NCI-H748 (cell line): ENCODE measurements at regions not wholly inside any gene's neighbourhood (a gene's known extent, or its start where the extent isn't known, plus 50 kb on each side); places are given as distances from the start of the nearest gene placed in this dataset.
A peak's percentile ranks its signal among the peaks of the same experiment; 100 is the strongest.
"Not testable (repeated sequence)": the region's sequence is repeated elsewhere in the genome, so short reads cannot be mapped to it uniquely, and the experiment has no call there.

ENCODE experiments used
- DNase-seq: peaks from one replicate; lab custom pipeline; 2025; ENCODE audit not compliant: unreplicated experiment; lab: John Stamatoyannopoulos, UW

DNA sequence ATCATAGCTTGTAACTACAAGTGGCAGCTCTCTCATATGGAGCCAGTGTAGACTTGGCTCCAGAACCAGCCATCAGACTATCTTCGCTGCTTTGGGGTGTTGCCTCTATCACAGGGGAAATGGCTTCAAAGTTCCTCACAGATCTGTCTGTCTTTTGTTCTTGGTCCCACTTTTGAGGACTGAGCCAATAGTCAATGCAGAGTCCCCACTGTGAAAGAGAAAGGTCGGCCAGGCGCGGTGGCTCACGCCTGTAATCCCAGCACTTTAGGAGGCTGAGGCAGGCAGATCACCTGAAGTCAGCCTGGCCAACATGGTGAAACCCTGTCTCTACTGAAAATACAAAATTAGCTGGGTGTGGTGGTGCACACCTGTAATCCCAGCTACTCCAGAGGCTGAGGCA is 86.9 kb upstream of the FZD7 start:
- not testable (repeated sequence) for DNase-seq

DNA sequence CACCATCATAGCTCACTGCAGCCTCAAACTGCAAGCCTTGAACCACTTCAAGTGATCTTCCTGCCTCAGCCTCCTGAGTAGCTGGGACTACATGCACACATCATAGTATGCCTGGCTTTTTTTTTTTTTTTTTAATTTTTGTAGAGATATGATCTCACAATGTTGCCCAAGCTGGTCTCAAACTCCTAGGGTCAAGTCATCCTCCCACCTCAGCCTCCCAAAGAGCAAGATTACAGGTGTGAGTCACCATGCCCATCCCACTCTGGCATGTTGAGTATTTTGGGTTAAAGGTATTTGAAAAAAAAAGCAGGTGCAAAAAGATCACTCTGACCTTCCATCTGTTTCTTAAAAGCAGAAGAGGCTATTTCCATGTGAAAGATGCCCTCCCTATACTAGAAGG is 86.4 kb upstream of the FZD7 start:
- DNase-seq, result no peak

DNA sequence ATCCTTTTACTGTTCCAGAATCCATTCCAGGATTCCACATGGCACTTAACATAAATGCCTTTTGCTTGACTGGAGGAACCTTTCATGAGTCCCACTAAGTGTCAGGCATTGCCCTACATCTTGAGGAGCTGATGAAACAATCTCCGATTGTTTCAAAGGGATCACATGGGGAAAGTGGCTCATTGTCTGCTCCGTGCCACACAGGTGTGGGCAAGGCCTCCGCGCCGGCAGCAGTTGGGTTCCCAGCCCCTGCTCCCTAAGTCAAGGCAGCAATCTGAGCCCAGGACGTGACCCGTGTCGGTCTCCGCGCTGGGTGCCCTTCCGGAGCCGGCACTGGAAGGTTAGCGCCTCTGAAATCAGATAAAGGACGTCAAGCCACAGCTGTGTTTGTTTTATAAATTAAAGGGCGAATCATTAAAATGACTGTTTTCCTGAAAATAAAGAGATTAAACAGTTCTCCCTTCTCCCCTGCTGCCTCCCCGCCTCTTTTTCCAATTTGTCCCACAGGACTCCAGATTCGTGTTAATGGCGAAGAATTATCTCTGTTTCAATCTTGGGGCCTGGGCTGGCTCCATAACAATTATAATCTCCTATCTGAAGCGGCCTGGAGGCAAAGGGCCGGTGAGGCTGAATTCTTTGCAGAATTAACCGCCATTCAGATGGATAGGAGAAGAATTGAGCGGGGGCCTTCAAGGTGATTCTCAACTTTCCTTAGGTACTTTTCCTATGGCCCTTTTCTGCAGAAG is 84.3 kb upstream of the FZD7 start:
- DNase-seq, result peak; percentile 88

DNA sequence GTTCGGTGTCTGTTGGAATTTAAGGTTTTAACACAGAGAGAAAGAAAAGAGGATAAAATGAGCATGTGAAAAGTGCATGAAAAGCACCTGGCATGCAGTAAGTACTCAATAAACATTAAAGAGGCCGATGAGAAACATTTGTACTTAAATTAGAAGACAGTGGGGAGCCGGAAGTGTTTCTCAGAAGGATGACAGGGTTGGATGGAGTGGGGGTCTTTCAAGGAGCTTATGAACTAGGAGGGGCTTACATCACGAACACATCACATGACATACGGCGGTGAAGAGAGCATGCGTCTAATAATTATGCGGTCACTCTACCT is 83.8 kb upstream of the FZD7 start:
- no peak for DNase-seq

DNA sequence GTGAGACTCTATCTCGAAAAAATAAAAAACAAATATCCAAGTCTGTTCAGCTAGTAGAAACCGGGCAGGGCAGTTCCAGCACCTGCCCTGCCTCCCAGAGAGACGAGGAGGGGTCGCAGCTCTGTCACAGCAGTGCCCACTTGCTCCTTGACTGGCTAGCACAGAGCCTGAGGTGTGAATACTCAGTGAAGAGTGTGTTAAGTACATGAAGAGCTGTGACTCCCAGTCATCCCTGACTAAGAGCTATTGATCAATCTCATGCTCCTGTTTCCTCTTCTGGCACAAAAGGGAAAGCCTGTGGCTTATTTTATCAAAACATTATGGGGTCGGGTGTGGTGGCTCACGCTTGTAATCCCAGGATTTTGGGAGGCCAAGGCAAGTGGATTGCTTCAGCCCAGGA is 83.0 kb upstream of the FZD7 start:
- DNase-seq, result peak; percentile 17

DNA sequence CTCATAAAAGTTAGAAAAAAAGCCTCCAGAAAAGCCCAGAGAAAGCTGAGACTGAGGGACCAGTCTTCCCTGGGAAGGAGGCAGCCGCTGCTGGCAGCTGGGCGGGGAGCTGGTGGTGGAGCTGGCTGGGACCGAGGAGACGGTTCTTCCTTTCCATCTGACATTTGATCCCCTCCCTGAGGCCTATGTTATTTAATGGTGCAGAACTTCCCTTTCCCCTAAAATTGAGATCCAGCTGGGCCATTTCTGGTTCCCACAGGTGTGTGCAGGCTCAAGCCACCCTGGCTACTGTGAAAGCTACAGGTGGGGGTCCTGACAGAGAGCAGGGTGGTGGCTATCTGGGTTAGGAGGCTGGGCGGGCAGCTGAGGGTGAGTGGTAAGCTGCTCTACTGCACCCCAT is 81.5 kb upstream of the FZD7 start:
- peak; percentile 32 for DNase-seq

DNA sequence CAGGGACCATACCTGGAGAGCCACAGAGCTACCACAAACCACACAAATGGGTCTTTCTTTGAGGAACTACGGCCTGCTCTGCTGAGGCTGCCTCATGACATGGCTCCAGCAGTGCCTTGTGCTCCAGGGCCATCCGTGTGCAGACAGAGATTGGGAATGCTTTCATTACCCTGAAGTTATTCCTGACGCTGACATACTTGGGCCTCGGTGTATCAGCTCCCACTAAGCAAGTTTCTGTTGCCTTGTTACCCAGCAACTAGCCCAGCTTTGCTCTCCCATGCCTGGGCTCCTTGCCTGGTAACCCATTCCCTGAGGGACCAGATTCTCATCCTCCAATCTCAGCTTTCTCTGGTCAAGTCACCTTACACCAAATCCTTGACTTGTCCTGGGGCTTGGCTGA is 80.3 kb upstream of the FZD7 start:
- DNase-seq, result no peak

DNA sequence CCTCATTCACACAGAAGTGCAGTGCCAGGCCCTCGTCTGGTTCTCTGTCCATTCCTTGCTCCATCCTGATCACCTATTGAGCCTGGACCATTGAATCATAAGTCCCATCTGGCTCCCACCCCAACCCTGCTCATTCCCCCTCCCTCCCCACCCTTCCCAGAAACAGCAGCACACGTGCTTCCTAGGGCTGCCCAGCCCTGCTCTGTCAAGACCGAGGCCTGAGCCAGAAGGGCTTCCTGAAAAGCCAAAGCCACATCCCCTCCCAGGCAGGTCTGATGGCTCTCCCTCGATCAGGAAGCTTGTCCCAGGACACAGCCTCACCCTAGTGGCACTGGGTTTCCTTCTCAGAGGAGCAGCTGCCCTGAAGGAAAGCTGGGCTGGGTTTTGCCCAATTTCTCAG is 79.8 kb upstream of the FZD7 start:
- no peak for DNase-seq

DNA sequence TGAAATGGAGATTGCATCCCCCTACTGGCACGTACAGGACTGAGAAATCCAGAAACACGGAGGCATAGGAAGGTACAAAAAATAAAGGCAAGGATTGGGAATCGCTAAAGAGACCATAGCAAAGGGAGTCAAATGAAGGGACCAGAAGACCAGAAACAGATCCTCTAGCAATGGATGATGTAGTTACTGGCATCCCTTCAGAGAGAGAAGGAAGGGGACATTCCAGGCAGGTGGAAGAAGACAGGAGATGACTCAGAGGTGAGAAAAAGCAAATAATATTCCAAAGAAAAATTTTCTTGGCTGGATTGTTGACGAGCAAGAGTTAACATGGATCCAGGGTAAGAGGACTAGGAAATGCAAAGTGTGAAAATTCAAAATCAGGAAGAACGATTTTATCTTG is 78.4 kb upstream of the FZD7 start:
- DNase-seq, result no peak

DNA sequence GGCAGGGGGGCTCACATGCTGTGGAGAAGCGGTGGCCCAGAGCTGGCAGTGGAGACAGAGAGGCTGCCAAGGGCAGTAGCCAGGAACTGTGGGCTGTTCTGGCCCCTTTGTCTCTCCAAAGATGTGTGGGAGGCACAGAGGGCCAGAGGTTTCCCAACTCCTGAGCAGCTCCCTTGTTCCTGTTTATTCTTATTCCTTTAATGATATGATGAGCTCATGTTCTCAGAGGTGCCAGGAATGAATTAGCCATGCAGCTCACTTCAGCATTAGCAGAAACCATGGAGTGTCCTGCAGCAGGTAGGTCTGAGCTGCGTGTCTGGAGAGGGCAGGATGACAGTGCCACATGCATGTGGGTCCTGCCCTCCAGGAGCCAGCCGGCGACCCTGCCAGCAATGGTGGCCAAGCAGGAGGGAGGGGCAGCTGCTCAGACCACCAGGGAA is 77.9 kb upstream of the FZD7 start:
- DNase-seq, result no peak

DNA sequence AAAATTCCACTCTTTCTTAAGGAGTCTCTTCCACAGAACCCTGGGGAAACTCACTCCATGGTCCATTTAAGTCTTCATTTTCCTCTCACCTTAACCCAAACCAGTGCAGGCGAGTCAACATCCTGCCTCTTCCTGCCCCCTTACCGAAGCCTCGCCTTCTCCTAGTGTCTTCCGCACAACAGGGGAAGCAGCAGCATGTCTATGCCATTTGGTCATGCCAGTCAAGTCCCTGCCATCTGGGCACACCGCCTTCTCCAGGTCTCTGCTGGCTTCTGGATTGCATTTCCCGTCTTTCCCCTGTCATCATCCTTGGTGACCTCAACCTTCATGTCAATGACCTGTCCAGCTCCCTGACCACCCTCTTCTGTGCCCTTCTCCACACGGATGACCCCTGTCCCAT is 77.3 kb upstream of the FZD7 start:
- no peak for DNase-seq

DNA sequence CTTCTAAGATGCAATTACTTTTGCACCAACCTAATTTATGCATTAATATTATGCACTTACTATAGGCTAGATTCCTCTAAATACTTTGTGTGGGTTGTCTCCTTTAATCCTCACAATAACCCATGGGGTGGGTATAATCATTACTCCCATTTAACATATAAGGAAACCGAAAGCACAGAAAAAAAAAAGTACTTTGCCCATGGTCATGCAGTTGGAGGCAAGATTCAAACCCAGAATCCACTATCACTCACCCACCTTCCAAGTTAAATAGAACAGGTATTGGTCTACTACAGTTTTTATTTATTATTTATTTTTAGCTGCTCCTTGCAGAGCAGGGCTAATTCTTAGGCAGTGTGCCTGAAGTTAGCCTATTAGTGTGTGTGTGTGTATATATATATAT is 76.6 kb upstream of the FZD7 start:
- no peak for DNase-seq

DNA sequence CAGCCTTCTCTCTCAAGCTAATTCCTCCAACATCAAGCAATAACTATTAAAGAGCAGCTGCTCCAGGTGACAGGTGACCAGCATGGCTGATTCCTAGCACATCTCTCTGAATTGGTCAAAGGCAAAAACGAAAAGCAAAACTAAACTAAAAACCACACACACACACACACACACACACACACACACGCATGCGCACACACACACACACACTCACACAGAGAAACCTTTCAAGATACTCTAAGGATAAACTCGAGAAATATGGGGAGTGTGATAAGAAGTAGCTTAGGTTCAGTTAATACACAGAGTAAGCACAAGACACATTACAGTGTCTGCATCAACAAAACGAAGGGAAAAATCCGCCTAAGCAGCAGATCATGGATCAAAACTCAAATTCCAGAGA is 74.5 kb upstream of the FZD7 start:
- no peak for DNase-seq

DNA sequence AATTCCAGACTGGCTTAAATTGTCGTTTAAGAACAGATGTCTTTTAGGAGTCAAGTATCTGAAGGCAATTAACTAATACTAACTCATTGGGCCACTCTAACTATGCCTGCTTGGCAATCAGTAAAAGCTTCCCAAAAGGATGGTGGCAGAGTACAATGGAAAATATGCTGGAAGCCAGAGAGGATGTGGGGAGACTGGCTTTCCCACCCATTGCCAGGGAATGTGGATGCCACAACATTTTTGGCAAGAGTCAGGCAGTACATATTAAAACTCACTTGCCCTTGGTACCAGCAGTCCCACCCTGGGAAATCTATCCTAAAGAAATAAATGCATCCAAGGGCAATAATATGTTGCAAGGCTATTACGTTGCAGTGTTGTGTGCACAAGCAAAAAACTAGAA is 74.0 kb upstream of the FZD7 start:
- no peak for DNase-seq

DNA sequence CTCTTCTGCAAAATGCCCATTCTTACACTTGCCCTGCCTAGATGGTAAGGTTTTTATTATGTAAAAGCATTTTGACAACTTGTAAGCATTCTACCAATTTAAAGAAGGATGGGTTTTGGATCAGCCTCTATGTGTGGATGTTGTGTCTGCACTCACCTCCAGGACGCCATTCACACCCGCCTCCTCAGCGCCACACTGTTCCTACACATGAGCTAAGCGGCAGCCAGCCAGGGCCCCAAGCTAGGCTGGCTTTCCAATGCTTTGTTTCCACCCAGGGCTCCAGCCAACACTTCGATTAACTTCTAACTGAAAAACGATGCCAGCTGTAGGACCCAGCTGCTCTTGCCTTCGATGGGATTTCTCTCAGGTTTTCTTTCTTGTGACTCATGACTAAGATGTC is 73.3 kb upstream of the FZD7 start:
- DNase-seq, result peak; percentile 15

DNA sequence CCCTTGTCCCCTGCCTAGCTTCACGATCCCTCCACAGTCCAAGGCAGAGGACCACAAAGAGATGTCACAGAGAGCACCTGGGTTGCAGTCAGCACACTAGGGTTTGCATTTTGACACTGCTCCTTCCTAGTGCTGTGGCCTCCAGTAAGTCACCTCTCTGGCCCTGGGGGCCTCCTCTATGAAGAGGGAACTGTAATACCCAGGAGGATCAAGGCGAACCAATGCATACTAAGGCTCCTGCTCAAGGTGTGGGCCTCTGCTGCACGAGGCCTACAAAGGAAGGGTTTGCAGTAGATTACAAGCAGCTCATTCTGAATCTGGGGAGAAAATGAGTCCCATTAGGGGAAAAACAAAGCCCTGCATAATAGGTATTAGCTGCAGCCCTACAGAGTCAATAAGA is 72.3 kb upstream of the FZD7 start:
- no peak for DNase-seq

DNA sequence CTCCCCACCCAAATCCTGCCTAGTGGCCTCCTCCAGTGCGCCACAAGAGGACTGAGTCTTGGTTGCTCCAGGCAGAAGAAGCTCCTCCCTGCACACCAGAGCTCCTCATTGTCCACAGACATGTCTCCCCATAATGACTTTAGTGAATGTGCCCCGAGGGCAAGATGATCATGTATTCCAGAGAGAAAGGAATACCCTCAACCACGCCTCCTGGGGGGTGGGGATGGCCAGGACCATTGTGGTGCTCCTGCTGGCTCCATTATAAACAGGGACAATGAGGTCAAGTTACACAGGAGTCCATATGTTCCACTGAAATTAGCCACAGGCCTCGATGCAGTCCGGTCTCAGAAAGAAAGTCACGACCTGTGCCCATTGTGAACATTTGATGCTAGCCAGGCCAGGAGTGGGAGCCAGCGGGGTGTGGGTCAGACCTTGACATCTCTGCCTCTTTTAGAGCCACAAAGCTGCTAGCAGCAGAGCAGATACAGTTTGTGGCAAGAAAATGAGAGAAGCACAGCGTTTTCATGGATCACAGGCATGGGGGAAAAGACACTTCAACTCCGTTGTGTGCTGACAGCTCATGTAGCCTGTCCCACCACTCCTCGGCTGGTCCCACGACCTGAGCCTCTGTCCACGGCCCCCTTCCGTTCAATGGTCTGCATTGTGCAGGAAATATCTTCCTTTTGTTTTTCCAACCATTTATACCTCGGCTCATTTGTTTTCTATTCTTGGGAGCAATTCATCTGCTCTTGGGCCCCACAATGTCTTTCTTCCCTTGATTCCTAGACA is 70.7 kb upstream of the FZD7 start:
- peak; percentile 72 for DNase-seq

DNA sequence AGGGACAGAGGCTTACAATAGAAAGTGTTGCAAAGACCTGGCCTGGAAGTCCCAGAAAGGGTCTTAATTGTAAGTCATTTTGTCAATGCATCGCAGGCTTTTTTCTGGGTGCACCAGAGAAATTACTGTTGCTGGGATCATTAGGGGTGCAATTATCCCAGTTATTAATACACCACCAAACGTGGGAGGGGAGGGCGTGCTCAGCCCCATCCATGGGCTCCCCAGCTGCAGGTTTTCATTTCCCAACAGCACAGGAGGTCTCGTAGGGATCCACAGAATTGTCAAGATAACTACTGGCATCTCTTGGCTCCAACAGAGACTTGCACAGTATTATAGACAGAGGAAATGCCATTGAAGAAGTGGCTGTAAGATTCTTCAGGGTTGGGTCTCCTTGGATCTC is 69.6 kb upstream of the FZD7 start:
- DNase-seq, result no peak

DNA sequence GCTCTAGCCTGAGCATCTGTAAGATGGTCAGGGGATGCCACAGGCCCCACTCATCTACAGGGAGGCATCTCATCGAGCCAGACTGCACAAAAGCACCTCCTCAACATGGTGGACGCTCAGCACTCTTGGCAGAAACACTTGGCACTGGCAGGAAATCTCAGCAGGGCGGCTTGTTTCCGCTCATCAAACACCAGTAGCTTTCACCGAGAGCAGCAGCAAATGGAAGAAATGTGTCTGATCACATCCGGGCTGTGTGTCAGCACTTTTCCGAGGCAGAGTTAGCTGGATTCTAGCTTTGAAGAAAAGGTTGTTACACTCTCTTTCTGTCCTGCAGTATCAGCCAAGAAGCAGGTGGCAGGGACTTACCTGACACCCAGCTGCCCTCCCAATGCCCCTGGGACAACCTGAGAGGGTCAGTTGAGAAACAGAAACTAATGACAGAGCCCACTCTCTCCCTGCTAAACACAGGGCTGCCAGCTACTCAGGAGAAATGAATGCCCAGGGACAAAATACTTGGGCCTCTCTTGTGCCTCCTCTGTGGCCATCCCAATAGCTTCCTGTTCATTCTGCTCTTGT is 68.9 kb upstream of the FZD7 start:
- peak; percentile 18 for DNase-seq

DNA sequence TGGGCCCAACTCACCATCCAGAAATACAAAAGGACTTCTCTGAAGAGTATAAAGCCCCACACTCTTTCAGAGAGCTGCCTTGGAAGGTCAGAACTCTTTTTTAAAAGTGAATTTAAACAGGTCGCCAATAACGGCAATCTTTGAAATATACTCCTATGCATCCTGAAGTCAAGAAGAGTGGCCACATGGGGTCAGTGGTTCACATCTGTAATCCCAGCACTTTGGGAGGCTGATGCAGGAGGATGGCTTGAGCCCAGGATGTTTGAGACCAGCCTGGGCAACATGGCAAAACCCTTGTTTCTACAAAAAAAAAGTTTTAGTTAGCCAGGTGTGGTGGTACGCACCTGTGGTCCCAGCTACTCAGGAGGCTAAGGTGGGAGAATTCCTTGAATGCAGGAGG is 68.1 kb upstream of the FZD7 start:
- no peak for DNase-seq

DNA sequence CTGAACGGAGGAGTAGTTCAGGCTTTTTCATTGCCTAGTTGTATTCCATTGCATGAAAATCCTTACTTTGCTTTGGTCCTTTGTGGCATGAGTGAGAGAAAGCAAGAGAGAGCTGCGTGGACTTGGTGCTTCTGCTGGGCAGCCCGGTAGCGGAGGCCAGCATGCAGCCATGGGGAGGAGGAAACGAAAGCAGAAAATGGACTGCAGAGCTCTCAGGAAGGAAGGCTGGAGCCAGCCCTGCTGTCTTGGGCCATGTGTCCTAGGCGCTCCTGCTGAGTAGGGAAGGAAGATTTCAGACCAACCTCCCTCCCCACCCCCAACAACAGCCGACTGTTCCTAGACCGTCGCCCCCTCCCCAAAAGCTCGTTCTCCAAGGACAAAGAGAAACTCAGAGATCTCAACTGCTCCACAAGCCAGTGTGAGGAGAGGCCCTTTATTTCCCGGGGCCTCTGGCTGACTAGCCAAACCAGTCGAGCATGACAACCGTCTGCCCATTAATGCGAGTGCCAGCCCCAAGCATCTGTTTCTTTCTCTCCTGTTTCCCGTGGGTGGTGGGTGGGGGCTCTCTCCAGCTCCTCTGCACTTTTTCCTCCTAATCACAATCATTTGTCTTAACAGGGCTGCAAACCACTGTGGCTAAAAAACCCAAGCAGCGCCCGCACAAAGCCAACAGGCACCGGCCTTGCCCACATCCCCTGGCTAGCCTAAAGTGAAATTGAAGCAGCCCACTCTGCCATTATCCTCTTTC is 66.8 kb upstream of the FZD7 start:
- DNase-seq, result peak; percentile 50

DNA sequence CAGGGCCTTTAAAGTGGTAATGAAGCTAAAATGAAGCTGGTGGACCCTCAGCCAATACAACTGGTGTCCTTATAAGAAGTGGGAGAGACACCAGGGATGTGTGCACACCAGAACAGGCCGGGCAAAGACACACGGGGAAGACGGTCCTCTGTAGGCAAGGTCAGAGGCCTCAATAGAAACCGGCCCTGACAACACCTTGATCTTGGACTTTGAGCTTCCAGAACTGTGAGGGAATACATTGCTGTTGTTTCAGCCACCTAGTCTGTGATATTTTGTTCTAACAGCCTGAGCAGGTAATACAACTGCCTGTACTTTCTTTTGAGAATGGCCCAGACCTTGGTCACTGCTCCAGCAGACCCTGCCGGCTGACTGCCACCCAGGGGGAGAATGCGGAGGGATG is 65.6 kb upstream of the FZD7 start:
- no peak for DNase-seq
